NOMO-1 (cell line): ENCODE measurements at regions not wholly inside any gene's neighbourhood (a gene's known extent, or its start where the extent isn't known, plus 50 kb on each side); places are given as distances from the start of the nearest gene placed in this dataset.
A peak's percentile ranks its signal among the peaks of the same experiment; 100 is the strongest.
"Not testable (repeated sequence)": the region's sequence is repeated elsewhere in the genome, so short reads cannot be mapped to it uniquely, and the experiment has no call there.

Source experiments
- DNase-seq, 2 experiments: peaks; one replicate each; lab custom pipeline; 2025; ENCODE audit not compliant: unreplicated experiment in 2 of 2; lab: John Stamatoyannopoulos, UW

DNA sequence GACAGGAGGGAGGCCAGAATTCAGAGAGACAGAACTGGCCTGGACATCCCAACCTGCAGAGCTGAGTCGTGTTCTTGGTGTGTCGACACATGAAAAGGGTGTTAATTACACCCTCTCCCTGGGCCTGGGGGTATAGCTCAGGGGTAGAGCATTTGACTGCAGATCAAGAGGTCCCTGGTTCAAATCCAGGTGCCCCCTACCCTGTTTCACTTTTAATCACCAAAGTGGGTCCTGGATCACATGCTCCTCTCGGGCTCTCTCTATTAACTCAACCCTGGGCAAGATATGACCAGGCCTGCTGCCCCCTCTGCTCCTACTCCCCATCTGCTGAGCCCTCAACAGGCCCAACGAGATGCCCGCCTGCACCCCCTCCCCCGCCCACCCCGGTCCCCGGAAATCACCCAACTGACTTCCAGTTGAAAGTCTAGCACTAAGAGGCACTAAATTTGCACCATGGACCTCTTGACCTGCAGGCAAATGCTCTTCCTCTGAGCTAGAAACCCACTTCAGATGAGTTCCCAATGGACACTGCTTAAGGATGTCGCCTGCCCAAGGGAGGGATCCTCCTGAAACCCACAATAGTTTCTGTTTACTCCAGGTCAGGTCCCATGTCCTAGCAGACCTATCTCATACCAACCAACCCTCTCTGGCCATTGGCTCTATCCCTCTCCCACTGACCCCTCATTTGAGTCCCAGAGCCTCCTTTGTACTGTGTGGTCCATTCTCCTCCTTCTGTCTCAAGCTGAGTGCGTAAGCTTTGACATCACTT, 137.6 kb downstream of the ZNF467 start:
- DNase-seq: no peak

DNA sequence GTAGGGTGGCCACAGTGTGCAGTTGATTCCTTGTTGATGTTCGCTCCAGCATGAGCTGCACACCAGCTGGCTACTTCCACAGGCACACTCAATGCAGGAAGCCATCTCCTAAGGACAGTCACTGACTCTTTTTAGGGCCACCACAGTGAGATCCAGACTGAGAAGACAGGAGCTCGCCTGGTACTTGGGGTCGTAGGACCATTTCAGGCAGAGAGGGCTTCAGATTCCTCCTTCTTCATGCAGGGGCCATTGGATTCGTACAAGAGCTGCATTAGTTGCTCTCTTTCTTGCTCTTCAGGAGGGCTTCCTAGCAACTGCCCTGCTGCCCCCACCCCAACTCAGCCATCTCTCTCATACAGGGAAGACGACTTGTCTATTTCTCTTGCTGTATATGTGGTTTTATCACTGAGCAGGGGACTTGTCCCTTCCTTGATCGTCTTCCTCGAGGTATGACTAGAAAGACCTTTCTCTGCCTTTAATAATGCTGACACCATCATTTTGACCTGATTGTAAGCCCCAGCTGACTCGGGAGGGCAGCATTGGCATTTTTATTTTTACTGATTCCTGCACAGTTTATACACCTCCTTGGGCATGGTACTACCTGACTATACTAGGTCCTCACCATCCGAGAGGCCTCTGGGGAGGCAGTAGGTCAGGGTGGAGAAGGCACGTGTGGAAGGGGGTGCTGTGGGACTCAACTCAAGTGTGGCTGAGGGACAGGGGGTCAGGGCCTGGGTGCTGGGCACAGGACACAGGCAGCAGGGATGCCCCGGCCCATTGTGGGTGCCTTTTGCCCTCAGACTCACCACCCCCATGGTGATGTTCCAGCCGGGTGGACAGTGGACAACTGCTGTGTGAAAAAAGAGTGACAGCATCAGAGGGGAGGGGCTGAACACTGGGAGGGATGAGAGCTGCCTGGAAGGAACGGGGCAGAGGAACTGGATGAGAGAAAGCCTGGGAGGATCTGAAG, 136.7 kb upstream of the ZNF746 start:
- no peak for DNase-seq

DNA sequence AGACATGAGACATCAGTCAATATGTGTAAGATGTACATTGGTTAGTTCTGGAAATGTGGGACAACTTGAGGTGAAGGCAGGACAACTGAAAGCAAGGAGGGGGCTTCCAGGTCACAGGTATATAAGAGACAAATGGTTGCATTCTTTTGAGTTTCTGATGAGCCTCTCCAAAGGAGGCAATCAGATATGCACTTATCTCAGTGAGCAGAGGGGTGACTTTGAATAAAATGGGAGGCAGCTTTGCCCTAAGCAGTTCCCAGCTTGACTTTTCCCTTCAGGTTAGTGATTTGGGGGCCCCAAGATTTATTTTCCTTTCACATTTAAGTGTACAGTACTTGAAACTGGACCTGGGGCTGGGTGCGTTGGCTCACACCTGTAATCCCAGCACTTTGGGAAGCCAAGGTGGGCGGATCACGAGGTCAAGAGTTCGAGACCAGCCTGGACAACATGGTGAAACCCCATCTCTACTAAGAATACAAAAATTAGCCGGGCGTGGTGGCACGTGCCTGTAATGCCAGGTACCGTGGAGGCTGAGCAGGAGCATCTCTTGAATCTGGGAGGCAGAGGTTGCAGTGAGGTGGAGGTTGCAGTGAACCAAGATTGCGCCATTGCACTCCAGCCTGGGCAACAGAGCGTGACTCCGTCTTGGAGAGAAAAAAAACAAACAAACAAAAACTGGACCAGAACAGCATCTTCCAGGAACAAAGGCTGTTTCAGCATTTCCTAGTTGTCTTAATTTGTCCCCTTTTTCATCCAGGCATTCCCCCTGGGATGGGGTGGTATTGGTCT, 130.9 kb upstream of the ZNF746 start:
- DNase-seq: not testable (repeated sequence)

DNA sequence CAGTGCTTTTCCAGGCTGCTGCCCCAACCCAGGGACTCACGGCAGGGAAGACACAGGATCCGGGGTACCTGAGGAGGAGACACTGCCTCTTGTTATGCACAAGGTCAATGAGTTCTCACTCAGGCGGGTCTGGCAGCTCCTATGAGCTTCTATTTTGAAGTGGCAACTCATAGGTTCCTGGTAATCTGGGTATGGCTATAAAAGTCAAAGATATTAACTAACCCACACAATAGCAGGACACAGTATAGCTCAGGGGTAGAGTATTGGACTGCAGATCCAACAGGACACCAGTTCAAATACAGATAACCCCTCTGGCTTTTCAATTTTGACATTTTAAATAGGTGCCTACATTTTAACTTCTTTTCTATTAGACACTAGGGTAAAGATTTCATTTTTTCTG, 130.3 kb upstream of the ZNF746 start:
- no peak for DNase-seq

DNA sequence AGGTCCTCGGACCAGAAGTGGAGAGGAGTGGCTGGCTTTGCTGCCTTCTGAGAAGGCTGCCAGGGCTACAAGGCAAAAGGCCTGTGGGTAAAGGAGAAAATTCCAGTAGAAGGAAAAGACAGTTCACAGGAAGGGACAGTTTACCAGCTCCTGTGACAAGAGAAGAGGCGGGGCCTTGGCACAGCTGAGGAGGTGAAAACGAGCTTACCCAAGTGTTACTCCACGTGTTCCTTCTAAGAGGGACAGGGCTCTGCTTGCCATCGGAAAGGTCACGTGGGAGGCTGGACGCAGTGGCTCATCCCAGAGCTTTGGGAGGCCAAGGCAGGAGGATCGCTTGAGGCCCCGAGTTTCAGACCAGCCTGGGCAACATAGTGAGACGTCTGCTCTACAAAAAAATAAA, 129.4 kb upstream of the ZNF746 start:
- no peak for DNase-seq

DNA sequence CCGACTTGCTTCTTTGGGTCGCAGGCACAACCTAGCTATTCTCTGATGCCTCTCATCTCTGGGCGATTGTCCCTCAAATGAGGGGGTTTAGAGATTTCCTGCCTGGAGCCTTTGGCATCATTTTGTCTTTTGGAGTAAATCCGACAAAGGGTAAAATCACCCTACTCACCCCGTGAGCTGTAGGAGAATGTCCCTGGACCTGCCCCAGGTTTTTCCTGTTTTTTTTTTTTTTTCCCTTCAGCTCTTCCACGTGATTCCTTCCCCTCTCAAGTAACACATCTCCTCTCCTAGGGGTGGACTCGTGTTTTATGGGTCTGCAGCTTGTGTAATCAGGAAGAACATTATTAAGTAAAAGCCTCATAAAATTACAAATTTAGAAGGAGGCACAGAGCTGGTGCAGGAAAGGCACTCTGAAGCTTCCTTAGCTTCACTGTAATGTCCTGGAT, 128.4 kb upstream of the ZNF746 start:
- peak in 1 of 2 experiments; percentile 41 for DNase-seq

DNA sequence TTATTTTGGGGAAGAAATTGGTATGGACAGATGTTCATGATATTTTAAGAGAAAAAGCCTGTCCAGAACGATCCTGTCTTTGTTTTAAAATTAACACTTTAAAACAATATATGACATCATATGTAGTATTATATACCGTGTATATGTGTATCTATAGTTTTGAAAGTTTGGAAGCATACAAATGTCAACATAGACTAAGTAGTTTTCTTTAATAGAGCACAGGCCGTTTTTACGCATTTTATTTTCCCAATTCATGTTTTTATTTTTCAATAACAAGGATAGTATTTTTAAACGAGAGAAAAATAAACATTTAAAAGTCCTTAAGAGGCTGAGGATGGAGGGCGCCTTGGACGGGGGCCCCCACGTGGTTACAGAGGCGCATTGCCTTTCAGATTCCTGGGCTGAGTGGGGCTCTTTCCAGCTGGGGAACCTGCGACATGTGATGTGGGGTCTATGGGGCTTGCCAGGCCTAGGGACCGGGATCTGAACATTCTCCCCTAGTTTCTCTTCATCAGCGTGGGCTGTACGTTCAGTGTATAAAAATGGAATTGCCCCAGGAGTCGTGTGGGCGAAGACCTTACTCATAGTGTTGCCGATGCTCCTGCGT, 127.8 kb upstream of the ZNF746 start:
- DNase-seq: peak; percentile 31 to 55

DNA sequence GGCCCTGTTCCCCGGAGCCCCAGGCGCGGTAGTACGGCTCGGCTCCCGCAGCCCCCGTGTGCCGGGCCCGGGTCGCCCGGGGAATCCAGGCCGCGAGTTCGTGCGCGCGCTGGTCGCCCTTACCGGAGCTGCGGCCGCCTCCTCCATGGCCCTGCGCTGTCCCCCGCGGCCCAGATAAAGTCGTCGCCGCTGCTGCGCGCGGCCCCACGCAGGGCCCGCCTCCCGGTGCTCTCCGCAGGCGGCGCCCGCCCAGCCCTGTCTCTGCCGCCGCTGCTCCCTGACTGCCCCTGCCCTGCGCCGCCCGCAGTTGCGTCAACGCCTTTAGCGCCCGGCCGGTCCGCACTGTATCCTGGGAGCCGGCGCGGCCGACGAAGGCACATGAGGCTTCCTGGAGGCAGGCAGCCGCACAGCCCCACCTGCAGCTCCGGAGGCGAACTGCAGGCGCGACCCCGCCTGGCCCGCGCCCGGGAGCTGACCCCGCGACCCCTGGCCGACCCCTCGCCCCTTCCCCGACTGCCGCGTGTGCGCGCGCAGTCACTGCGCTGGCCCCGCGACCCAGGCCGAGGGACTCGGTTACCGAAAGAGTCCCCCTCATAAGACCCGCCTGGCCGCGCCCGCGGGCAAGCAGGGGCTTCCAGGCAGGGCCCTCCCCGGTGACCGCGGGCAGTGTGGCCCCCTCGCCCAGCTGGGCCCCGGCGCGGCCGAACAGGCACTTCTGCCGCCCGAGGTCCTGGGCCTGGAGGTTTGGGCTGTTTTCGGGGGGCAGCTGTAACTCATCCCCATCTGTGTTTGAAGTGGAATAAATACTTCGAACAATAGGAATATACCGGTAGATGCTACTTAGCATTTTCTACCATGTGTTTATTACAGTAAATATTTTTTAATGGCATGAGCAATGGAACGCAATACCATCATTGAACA, 127.1 kb upstream of the ZNF746 start:
- DNase-seq: peak; percentile 77

DNA sequence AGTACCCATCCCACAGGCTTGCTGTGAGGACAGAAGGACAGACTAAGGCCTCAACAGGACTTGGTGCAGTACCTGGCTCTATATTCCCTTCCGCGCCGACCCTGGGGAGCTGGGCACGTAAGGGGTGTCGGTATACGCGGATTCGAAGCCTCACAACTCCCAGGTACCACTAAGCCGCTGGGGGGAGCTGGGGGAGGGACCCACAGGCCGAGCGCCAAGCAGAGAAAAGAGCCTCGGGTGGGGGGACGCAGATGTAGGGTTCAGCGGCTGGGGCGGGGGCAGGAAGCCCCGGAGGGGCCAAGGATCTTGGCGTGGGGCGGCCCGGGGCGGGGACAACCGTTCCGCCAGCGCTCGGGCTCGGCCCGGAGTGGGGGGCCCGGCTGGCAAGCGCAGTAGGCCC, 126.4 kb upstream of the ZNF746 start:
- DNase-seq: no peak

DNA sequence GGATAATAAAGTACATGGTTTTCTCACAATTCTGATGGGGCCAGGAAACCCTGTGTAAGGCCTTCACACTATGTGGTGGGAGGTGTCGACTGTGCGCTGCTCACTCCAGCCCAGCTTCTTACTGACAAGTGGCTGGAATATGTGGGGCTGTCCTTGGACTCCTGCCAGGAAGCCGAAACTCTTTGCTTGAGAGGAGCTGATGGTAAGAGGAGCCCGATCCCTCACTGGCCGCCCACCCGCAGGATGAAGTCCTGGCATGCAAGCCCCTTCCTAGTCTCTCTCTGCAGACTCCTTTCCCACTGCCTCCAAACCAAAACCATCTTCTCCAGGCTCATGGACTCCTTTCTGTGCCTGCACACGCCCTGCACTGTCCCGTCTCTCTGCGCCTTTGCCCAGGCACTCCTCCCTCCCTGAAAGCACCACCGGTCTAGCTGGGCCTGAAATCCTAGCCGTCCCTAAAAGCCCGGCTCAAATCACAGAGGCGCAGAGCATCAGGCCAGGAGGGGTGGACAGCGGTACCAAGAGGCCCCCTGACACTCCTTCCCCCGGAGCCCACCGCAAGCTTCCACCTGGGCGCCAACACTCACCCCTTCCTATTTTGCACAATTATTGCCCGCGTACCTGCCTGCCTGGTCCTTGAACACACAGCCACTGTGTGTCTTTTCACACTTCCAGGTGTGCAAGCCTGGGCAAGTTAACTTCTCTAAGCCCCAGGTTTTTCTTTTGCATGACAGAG, 125.8 kb upstream of the ZNF746 start:
- not testable (repeated sequence) for DNase-seq

DNA sequence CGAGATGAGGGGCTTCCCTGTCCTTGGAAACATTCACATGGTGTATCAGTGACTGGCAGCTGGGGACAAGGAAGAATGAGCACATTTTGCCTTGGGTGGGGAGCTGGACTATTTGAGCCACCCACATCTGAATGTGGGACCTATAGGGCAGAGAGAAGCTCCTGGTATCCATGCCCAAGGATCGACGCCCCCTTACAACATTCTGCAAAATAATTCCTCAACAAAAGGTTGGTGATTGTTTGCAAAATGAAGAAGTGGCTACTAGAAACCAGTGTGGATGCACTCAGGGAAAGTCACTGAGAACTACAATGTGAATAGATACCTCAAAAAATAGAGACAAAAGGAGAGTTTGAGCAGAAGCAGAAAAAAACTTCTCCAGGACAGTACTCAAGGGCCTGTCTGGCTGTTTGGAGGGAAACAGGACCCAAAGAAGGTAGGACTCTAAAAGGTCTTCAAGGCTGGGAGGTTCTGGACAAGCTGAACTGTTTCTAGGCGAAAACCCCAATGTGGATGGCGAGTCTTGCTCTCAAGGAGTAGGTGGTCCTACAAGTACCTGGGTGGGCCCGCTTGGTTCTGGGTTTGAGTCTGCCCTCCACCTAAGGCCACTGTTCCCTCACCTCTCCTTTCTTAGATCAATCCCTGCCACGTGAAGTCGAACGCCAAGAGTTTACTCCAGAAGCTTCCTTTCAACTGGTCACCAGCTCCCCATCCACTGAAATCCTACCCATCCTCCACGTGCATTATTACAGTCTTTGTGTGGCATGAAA, 125.0 kb upstream of the ZNF746 start:
- no peak for DNase-seq

DNA sequence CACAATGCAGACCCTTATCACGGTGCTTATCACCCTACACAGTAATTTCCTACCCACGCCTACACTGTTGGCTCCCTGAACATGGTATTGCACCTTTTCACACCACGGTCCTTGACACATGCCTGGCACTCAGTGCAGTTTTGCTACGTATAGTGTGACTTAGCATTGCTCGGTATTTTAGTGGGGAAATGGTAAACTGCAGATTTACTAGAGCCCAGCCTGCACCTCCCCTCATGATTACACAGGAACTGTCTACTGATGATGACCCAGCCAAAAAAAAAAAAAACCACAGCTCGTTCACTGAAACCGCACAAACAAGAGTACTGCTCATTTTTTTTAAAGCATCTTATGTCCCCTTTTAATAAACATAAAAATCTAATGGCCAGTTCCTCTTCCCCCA, 124.2 kb upstream of the ZNF746 start:
- DNase-seq: no peak

DNA sequence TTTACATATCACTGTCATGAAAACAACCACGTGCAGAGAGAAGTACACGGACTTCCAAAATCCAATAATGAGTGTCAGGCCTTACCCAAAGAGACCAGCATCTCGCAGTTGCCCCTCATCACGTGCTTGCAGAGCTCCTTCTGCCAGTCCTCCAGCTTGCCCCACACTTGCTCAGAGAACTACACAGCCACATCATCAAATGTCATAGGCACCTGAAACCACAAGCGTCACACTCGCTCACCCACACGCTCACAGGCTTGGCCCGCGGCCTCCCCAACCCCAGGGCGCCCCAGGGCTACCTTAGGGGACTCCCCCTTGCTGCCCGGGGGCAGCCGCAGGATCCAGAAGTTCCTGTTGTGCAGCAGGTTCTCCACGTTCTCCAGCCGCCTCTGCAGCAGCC, 123.4 kb upstream of the ZNF746 start:
- no peak for DNase-seq

DNA sequence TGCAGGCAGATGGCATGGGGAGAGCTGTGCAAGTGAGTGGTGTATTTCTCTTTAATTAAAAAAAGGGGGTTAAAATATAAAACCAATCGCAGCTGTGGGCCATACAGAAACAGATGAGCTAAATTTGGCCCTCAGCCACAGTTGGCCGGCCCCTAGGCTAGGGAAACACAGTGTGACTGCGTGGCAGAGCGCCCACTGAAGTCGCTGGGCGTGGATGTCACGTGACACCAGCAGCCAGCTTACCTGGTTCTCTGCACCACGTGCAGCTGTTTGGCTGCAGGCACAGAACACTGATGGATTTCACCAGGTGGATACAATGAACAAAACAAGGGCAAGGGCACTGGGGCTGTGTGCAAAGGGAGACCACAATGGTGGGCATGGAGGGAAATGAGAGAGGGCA, 119.3 kb upstream of the ZNF746 start:
- DNase-seq: no peak

DNA sequence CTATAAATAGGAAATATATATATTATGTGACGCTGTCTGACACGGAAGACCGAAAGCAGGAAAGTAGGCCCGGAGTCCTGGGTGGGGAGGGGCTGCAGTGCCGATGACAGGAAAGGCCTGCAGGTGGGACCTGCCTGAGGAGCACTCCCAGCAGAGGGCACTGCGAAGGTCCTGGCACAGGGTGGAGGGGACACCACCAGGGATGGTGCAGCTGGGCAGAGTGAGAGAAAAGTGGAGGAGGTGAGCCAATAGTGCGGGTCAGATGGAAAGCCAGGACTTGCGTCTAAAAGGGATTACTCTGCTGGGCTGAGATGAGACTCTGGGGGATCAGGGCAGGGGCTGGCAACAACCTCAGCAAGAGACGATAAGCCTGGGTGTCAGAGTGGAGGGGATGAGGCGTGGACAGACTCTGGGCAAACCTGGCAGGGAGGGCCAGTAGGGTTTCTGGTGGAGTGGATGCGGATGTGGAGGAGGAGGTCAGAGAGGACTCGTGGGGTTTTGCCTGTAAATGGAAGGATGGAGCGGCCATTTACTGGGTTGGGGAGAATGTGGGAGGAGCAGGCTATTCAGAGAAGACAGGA, 118.2 kb upstream of the ZNF746 start:
- no peak for DNase-seq

DNA sequence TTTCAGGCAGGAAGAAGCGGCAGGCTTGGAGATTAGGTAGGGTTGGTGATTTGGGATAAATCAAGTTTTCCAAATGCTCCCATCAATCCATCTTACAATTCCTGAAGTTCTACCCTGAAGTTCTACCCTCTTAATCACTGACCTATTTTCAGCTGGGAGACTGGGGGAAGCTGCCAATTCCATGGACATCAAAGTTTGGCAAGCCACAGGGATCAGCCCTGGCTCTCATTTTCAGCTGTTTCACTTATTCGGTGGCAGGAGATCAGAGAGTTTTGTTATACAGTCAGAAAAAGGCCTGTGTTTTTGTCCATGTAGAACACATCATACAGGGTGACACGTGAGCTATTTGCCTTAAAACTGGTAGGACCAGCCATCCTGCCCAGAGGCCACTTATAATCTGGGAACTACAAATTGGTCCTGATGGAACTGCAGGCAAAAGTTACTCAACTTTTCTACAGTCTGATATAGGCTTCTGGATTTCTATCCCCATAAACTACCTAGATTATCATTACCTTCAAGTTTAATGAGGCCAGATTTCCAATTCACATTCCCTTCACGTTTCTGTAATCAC, 112.9 kb upstream of the ZNF746 start:
- DNase-seq: no peak

DNA sequence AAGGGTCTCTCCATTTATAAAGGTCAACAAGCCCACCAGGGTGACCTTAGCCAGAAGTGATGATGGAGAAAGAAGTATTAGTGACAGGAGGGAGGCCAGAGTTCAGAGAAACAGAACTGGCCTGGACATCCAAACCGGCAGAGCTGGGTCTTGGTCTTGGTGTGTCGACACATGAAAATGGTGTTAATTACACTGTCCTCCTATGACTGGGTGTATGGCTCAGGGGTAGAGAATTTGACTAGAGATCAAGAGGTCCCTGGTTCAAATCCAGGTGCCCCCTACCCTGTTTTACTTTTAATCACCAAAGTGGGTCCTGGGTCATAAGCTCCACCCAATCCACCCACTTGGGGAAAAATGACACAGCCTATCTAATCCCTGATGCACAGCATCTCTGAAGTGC, 110.6 kb upstream of the ZNF746 start:
- no peak for DNase-seq
